BE2C (cell line): ENCODE measurements at regions not wholly inside any gene's neighbourhood (a gene's known extent, or its start where the extent isn't known, plus 50 kb on each side); places are given as distances from the start of the nearest gene placed in this dataset.

Experiments used
- DNase-seq: peaks from one replicate; pipeline ENCODE4 v3.0.0-alpha.2; 2020
- H3K27me3 ChIP-seq: fragments of 250-450 bp; sonication (Bioruptor Pico); 2 replicates; pipeline ENCODE4 v1.5.1; 2020; ENCODE audit warnings: mild to moderate bottlenecking
- H3K36me3 ChIP-seq: fragments of 250-450 bp; sonication (Bioruptor Pico); 2 replicates; pipeline ENCODE4 v1.5.1; 2020; ENCODE audit warnings: mild to moderate bottlenecking
- H3K4me1 ChIP-seq: fragments of 250-450 bp; sonication (Bioruptor Pico); 2 replicates; pipeline ENCODE4 v1.5.1; 2020
- H3K4me3 ChIP-seq: 2 replicates; pipeline ENCODE4 v1.5.1; 2011; ENCODE audit warnings: low read depth, low read length
- H3K9me3 ChIP-seq: fragments of 250-450 bp; sonication (Bioruptor Pico); 2 replicates; pipeline ENCODE4 v1.5.1; 2020
- TF ChIP-seq, protein P1 (sequence below): IDR thresholded peaks from 2 replicates; pipeline ENCODE4 v1.5.1; 2012; ENCODE audit warnings: mild to moderate bottlenecking, low read depth, low read length

DNA sequence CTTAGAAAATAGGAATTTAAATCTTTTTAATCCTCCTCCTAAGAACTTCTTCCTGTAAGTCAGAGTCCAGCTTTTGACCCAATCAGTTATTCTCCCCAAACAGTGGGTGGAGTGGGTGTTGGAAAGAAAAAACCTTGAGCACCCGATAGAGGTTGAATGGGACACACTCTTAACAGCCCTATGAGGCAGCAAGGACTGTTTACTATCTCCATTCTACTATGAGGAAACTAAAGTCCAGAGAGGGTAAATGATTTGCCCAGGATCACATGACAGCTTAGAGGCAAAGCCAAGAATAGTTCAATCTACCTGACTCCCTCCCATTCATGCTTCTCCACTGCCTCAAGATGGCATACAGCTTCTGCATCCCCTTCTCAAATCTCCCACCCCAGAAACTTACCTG lies 57.6 kb upstream of the SLC35B4 start:
- no peak overlapping the region for H3K4me3 ChIP-seq
- TF ChIP-seq, protein P1, sequence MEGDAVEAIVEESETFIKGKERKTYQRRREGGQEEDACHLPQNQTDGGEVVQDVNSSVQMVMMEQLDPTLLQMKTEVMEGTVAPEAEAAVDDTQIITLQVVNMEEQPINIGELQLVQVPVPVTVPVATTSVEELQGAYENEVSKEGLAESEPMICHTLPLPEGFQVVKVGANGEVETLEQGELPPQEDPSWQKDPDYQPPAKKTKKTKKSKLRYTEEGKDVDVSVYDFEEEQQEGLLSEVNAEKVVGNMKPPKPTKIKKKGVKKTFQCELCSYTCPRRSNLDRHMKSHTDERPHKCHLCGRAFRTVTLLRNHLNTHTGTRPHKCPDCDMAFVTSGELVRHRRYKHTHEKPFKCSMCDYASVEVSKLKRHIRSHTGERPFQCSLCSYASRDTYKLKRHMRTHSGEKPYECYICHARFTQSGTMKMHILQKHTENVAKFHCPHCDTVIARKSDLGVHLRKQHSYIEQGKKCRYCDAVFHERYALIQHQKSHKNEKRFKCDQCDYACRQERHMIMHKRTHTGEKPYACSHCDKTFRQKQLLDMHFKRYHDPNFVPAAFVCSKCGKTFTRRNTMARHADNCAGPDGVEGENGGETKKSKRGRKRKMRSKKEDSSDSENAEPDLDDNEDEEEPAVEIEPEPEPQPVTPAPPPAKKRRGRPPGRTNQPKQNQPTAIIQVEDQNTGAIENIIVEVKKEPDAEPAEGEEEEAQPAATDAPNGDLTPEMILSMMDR = no peak
- H3K9me3 ChIP-seq = no peaks in the 10 kb centered on the region
- H3K36me3 ChIP-seq = no peaks in the 10 kb centered on the region
- DNase-seq = no peak
- H3K4me1 ChIP-seq = 0 out of 2 replicates have a peak, but pooled peaks cover under 1% of the 10 kb centered on the region
- H3K27me3 ChIP-seq = peaks cover 32% of the 10 kb centered on the region

DNA sequence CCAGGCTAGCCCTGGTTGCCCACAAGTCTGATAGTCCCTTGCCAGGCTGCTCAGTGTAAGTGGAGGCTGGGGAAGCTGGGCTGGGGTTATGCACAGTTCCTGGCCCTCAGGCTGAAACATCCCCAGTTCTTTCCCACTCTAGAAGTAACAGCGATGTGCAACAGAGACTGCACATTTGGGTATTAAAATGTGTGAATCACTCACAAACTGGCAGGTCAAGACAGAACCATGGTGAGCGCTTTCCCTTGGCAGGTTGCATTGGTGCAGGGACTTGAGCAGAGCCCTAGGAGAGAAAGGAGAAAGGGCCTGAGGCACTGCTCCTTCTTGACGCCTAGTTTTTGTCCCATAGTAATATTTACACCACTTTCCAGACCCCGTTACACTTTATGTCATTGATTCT lies 56.1 kb upstream of the SLC35B4 start:
- H3K9me3 ChIP-seq = no peaks in the 10 kb centered on the region
- TF ChIP-seq, protein P1 = no peak
- peaks cover 32% of the 10 kb centered on the region for H3K27me3 ChIP-seq
- DNase-seq = no peak
- H3K36me3 ChIP-seq = no peaks in the 10 kb centered on the region
- 0 out of 2 replicates have a peak, but pooled peaks cover 6% of the 10 kb centered on the region for H3K4me1 ChIP-seq
- no peak overlapping the region for H3K4me3 ChIP-seq

DNA sequence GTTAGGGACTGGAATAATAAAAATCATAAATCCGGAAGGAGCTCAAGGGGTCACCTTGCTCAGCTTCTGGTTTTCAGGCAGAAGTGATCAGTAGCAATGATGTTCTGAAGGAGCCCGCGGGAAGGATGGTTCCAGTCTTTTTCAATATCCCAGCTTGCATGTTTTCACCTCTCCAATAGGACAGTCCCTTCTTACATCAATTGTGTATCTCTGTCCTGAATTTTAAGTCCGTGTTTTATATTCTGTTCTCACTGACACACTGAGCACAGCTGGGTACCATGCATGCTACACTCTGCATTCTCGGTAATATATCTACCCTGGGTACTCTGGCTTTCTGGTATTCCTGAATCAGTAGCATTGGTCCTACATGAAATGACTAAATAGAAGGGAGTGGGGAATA lies 55.2 kb upstream of the SLC35B4 start:
- Histone ChIP-seq H3K27me3 (peaks cover 32% of the 10 kb centered on the region), H3K4me3 (no peak overlapping the region), H3K36me3 (no peaks in the 10 kb centered on the region), H3K9me3 (no peaks in the 10 kb centered on the region), H3K4me1 (0 out of 2 replicates have a peak, but pooled peaks cover 6% of the 10 kb centered on the region)
- TF ChIP-seq, protein P1 = no peak
- DNase-seq = no peak

DNA sequence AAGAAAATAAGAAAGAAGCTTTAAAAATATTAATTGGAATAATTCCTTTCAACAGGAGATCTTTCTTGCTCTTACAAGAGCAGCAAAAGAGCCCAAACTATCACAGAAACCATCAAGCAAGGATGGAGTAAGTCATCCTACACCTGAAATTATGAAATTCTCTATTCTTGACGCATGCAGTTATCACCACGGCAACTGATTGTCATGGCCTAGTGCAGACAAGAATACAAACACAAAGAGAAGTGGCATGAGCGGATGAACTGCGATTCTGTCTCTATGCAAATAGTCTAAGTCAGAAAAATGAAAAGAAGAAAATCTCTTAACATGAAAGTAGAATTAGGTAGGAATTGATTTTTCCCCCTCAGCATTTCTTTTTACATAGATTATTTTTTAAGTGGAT lies 54.8 kb upstream of the SLC35B4 start:
- Histone ChIP-seq H3K36me3 (no peaks in the 10 kb centered on the region), H3K4me1 (0 out of 2 replicates have a peak, but pooled peaks cover 6% of the 10 kb centered on the region), H3K27me3 (peaks cover 32% of the 10 kb centered on the region), H3K4me3 (no peak overlapping the region), H3K9me3 (no peaks in the 10 kb centered on the region)
- TF ChIP-seq, protein P1 = no peak
- no peak for DNase-seq

DNA sequence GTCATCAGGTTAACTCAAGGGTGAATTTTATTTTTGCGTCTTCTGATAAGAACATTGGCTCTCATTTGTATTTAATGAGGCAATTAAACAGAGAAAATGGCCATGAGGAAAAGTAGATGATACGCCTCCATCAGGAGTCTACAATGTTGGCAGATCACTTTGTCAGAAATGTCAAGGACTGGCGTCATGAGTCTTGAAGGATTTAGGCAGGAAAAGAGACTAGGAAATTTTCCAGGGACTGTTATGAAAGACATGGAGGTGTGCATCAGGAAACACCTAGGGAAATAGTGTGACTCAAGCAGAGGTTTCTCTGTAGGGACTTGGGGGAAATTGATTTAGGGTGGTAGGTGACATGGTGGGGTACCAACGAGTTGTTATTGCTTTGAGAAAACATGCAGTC lies 53.4 kb upstream of the SLC35B4 start:
- TF ChIP-seq, protein P1 = no peak
- Histone ChIP-seq H3K4me1 (0 out of 2 replicates have a peak, but pooled peaks cover 6% of the 10 kb centered on the region), H3K4me3 (no peak overlapping the region), H3K36me3 (no peaks in the 10 kb centered on the region), H3K9me3 (no peaks in the 10 kb centered on the region), H3K27me3 (peaks cover 26% of the 10 kb centered on the region)
- no peak for DNase-seq

DNA sequence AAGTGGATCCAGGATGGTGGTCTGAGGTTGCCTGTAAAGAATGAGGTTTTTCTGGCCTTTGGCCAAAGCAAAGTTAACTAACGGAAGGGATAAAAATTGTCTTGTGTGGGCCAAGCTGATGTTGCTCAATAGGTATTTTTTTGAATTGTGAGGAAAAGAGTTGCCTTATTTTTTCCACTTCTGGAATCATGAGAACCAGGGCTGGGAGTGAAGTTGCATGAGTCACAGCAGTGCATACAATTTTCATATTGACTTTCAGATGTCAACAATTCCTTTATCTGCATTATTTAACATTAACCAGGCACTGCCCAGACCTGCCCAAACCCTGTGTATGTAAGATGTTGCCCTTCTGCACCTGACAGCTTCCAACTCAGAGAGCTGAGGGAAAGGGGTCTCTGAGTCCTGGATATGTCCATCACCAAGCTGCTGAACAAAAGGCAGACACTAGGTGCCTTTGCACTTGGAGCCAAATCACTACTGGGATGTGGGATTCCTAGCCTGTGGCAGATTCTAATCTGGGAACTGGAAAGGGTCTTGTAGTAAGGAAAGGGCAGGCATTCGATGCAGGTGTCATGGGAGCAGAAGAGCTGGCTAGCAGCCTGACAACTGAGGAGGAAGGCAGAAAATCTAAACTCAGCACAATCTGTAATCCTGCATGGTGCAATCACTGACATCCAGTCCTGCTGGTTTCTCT lies 52.3 kb upstream of the SLC35B4 start:
- H3K9me3 ChIP-seq = no peaks in the 10 kb centered on the region
- H3K27me3 ChIP-seq = peaks cover 15% of the 10 kb centered on the region
- H3K4me1 ChIP-seq = 0 out of 2 replicates have a peak, but pooled peaks cover 6% of the 10 kb centered on the region
- peak; percentile 16 for DNase-seq
- TF ChIP-seq, protein P1 = no peak
- H3K4me3 ChIP-seq = no peak overlapping the region
- H3K36me3 ChIP-seq = no peaks in the 10 kb centered on the region
